Neuronal stem cell (in vitro differentiated cells): ENCODE measurements at regions not wholly inside any gene's neighbourhood (a gene's known extent, or its start where the extent isn't known, plus 50 kb on each side); places are given as distances from the start of the nearest gene placed in this dataset.

ENCODE experiments used
- DNase-seq: peaks from one replicate; pipeline ENCODE4 v3.0.0-alpha.2; 2013; ENCODE audit warnings: low spot score
- H2AFZ ChIP-seq: one replicate; pipeline ENCODE4 v1.6.1; 2013; ENCODE audit warnings: mild to moderate bottlenecking, low read length, inconsistent platforms
- H2AK5ac ChIP-seq: 2 replicates; pipeline ENCODE4 v1.6.1; 2013; ENCODE audit warnings: low read depth, mild to moderate bottlenecking, inconsistent platforms, low read length, moderate library complexity, mixed read lengths
- H2BK120ac ChIP-seq: 2 replicates; pipeline ENCODE4 v1.6.1; 2013; ENCODE audit warnings: low read depth, mild to moderate bottlenecking, inconsistent platforms, low read length, moderate library complexity, mixed read lengths
- H2BK12ac ChIP-seq: one replicate; pipeline ENCODE4 v1.6.1; 2013; ENCODE audit warnings: low read length, inconsistent platforms
- H2BK15ac ChIP-seq: 2 replicates; pipeline ENCODE4 v1.6.1; 2013; ENCODE audit warnings: mild to moderate bottlenecking, low read length, inconsistent platforms, mixed read lengths
- H2BK5ac ChIP-seq: one replicate; pipeline ENCODE4 v1.6.1; 2013; ENCODE audit warnings: inconsistent platforms, mild to moderate bottlenecking, low read length, moderate library complexity
- H3K14ac ChIP-seq: one replicate; pipeline ENCODE4 v1.6.1; 2013; ENCODE audit warnings: low read length, inconsistent platforms
- H3K18ac ChIP-seq: 2 replicates; pipeline ENCODE4 v1.6.1; 2013; ENCODE audit warnings: low read length, inconsistent platforms
- H3K23ac ChIP-seq: 2 replicates; pipeline ENCODE4 v1.6.1; 2013; ENCODE audit warnings: low read depth, mild to moderate bottlenecking, mixed read lengths, low read length, inconsistent platforms; ENCODE audit not compliant: poor library complexity
- H3K27ac ChIP-seq: replicated peaks from 3 replicates; pipeline ENCODE4 v1.5.1; 2013; ENCODE audit warnings: low read length, inconsistent platforms
- H3K27me3 ChIP-seq, 3 experiments: 2 replicates each; pipeline ENCODE4 v1.6.1; 2013; ENCODE audit warnings: low read length in 3 of 3, mild to moderate bottlenecking in 2 of 3, inconsistent platforms in 1 of 3, low read depth in 1 of 3, mixed read lengths in 1 of 3, moderate library complexity in 1 of 3; ENCODE audit not compliant: control insufficient read depth in 3 of 3, insufficient read depth in 3 of 3
- H3K36me3 ChIP-seq, 2 donors: replicated peaks in 1 of 2; 2 replicates each; pipeline ENCODE4 v1.6.1; 2013; ENCODE audit warnings: low read length in 2 of 2; ENCODE audit not compliant: control insufficient read depth in 2 of 2, insufficient read depth in 2 of 2
- H3K4ac ChIP-seq: 2 replicates; pipeline ENCODE4 v1.6.1; 2013; ENCODE audit warnings: inconsistent platforms, mild to moderate bottlenecking, low read length, moderate library complexity
- H3K4me1 ChIP-seq, 2 donors: 1 replicate in 1 of 2; 2 replicates in 1 of 2; pipeline ENCODE4 v1.6.1; 2013; ENCODE audit warnings: low read length in 2 of 2, low read depth in 1 of 2; ENCODE audit not compliant: control insufficient read depth in 2 of 2, insufficient read depth in 1 of 2
- H3K4me2 ChIP-seq: one replicate; pipeline ENCODE4 v1.6.1; 2013; ENCODE audit warnings: mild to moderate bottlenecking, low read length, inconsistent platforms; ENCODE audit not compliant: insufficient read depth, poor library complexity, severe bottlenecking
- H3K4me3 ChIP-seq, 2 donors: 2 replicates each; pipeline ENCODE4 v1.5.1; 2013; ENCODE audit warnings: low read length in 2 of 2, mild to moderate bottlenecking in 2 of 2, inconsistent platforms in 1 of 2, moderate library complexity in 1 of 2
- H3K79me1 ChIP-seq: one replicate; pipeline ENCODE4 v1.6.1; 2013; ENCODE audit warnings: low read depth, mild to moderate bottlenecking, inconsistent platforms, low read length, moderate library complexity
- H3K9ac ChIP-seq: one replicate; pipeline ENCODE4 v1.6.1; 2013; ENCODE audit warnings: mild to moderate bottlenecking, low read depth, low read length, inconsistent platforms; ENCODE audit not compliant: poor library complexity
- H3K9me3 ChIP-seq, 2 donors: replicated peaks in 1 of 2; 2 replicates each; pipeline versions ENCODE3 to v1.6.1; 2013; ENCODE audit warnings: low read length in 2 of 2, mild to moderate bottlenecking in 2 of 2, inconsistent platforms in 1 of 2, low read depth in 1 of 2, mixed read lengths in 1 of 2, moderate library complexity in 1 of 2; ENCODE audit not compliant: control insufficient read depth in 2 of 2, insufficient read depth in 1 of 2
- H4K8ac ChIP-seq: one replicate; pipeline ENCODE4 v1.6.1; 2013; ENCODE audit warnings: low read depth, mild to moderate bottlenecking, inconsistent platforms, low read length, moderate library complexity
- H4K91ac ChIP-seq: one replicate; pipeline ENCODE4 v1.6.1; 2013; ENCODE audit warnings: low read length, low read depth, mild to moderate bottlenecking, inconsistent platforms; ENCODE audit not compliant: poor library complexity
- WGBS, 2 donors: extraction: QIAGEN DNeasy Blood & Tissue Kit; methylation state at CpG; one replicate each; pipeline ENCODE4 v1.1.7; 2013; ENCODE audit warnings: missing lambda C conversion rate in 2 of 2, mixed read lengths in 1 of 2; ENCODE audit not compliant: insufficient read length in 2 of 2, insufficient replicate concordance in 1 of 2; ENCODE audit errors: extremely low coverage in 2 of 2; 5-methylcytosine and 5-hydroxymethylcytosine counted together

DNA sequence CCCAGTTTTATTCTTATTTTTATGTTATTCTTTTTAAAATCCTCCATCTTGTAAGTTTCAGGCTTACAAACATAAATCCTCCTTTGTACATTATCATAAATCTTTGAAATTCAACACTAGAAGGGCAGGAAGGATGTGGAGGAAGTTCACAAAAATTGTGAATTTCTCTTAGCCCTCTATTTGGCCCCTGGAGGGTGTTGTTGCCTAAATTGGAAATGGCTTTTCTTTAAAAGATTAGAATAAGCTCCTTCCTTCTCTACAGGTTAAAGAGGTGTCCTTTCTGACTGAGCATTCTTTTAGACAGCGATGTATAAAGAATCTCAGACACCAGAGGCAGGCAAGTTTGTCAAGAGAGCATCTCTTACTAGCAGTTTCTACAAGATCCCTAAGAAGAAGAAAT is 391.7 kb upstream of the OR4E1 start:
- H3K4me3 ChIP-seq: no peak overlapping the region
- no peak overlapping the region for H4K91ac ChIP-seq
- WGBS, 2 donors: no CpG with 5 or more reads among the region's 1 CpG
- no peak overlapping the region for H3K27ac ChIP-seq
- H4K8ac ChIP-seq: no peak overlapping the region
- no peak overlapping the region for H3K4me2 ChIP-seq
- no peak overlapping the region for H2AK5ac ChIP-seq
- no peak overlapping the region for H3K23ac ChIP-seq
- H3K14ac ChIP-seq: no peak overlapping the region
- no peak overlapping the region for H2BK5ac ChIP-seq
- no peak overlapping the region for H2BK15ac ChIP-seq
- H3K9ac ChIP-seq: no peak overlapping the region
- no peak overlapping the region for H3K4ac ChIP-seq
- no peaks in the 10 kb centered on the region for H3K27me3 ChIP-seq
- no peak overlapping the region for H2AFZ ChIP-seq
- DNase-seq: no peak
- no peaks in the 10 kb centered on the region for H3K36me3 ChIP-seq
- H3K18ac ChIP-seq: no peak overlapping the region
- H2BK12ac ChIP-seq: no peak overlapping the region
- no peak overlapping the region for H2BK120ac ChIP-seq
- no peaks in the 10 kb centered on the region for H3K9me3 ChIP-seq
- no peaks in the 10 kb centered on the region for H3K4me1 ChIP-seq
- H3K79me1 ChIP-seq: no peaks in the 10 kb centered on the region

DNA sequence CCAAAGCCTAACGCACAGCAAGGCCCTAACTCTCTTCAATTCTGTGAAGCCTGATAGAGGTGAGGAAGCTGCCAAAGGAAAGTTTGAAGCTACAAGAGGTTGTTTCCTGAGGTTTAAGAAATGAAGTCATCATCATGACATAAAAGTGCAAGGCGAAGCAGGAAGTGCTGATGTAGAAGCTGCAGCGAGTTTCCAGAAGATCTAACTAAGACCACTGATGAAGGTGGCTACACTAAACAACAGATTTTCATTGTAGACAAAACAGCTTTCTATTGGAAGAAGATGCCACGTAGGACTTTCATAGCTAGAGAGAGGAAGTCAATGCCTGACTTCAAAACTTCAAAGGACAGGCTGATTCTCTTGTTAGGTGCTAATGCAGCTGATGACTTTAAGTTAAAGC is 385.6 kb upstream of the OR4E1 start:
- H3K4ac ChIP-seq: no peak overlapping the region
- H3K9ac ChIP-seq: no peak overlapping the region
- no peak for DNase-seq
- H3K18ac ChIP-seq: no peak overlapping the region
- no peaks in the 10 kb centered on the region for H3K9me3 ChIP-seq
- H3K27ac ChIP-seq: no peak overlapping the region
- no peak overlapping the region for H2BK5ac ChIP-seq
- H4K8ac ChIP-seq: no peak overlapping the region
- no peak overlapping the region for H2BK15ac ChIP-seq
- H3K14ac ChIP-seq: no peak overlapping the region
- H2AK5ac ChIP-seq: no peak overlapping the region
- H3K36me3 ChIP-seq: no peaks in the 10 kb centered on the region
- H3K4me1 ChIP-seq: no peaks in the 10 kb centered on the region
- H3K27me3 ChIP-seq: no peaks in the 10 kb centered on the region
- H2AFZ ChIP-seq: no peak overlapping the region
- H4K91ac ChIP-seq: no peak overlapping the region
- H3K79me1 ChIP-seq: no peaks in the 10 kb centered on the region
- WGBS, 2 donors: no CpG with 5 or more reads among the region's 4 CpGs
- H3K4me3 ChIP-seq: no peak overlapping the region
- H3K23ac ChIP-seq: no peak overlapping the region
- no peak overlapping the region for H2BK120ac ChIP-seq
- H2BK12ac ChIP-seq: no peak overlapping the region
- no peak overlapping the region for H3K4me2 ChIP-seq

DNA sequence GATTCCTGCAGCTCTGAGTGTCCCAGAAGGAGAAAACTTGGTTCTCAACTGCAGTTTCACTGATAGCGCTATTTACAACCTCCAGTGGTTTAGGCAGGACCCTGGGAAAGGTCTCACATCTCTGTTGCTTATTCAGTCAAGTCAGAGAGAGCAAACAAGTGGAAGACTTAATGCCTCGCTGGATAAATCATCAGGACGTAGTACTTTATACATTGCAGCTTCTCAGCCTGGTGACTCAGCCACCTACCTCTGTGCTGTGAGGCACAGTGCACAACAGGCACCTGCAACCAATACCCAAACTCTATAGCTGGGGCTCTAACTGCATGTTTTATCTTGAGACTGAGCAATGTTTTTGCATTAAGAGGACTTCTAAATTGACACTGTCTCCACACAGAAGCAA is 379.2 kb upstream of the OR4E1 start:
- no CpG with 5 or more reads among the region's 3 CpGs for WGBS, 2 donors
- no peak overlapping the region for H3K9ac ChIP-seq

DNA sequence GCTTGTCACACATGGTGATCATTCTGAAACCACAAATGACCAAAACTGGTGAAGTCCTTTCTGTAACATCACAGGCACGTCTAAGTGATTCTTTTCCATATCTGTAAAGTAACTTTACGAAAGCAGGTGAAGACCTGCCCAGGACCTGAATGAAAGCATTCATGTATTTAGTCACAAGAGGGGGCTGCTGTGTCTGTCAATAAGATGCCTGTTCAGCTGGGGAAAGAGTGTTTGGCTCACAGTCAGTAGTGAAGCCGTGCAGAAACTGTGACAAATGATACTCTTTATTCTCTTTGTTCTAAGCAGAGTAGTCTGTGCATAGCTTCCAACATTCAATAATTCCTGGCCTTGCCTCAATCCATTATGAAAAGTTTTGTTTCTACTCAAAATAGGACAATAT is 373.5 kb upstream of the OR4E1 start:
- no CpG with 5 or more reads among the region's 3 CpGs for WGBS, 2 donors
- peak; percentile 43 for DNase-seq

More for the DNA sequence above, 379.2 kb upstream of the OR4E1 start:
- no peak overlapping the region for H2AFZ ChIP-seq
- no peak for DNase-seq
- no peak overlapping the region for H2BK15ac ChIP-seq
- no peak overlapping the region for H3K4me3 ChIP-seq
- H3K27me3 ChIP-seq: no peaks in the 10 kb centered on the region
- H2BK5ac ChIP-seq: no peak overlapping the region
- H3K36me3 ChIP-seq: no peaks in the 10 kb centered on the region
- H3K14ac ChIP-seq: no peak overlapping the region
- no peaks in the 10 kb centered on the region for H3K79me1 ChIP-seq
- no peak overlapping the region for H3K18ac ChIP-seq
- no peak overlapping the region for H4K91ac ChIP-seq
- no peak overlapping the region for H4K8ac ChIP-seq
- H3K4ac ChIP-seq: no peak overlapping the region
- H2BK12ac ChIP-seq: no peak overlapping the region
- no peak overlapping the region for H3K27ac ChIP-seq
- H3K4me2 ChIP-seq: no peak overlapping the region
- no peak overlapping the region for H3K23ac ChIP-seq
- H3K4me1 ChIP-seq: no peaks in the 10 kb centered on the region
- H3K9me3 ChIP-seq: no peaks in the 10 kb centered on the region
- no peak overlapping the region for H2AK5ac ChIP-seq
- H2BK120ac ChIP-seq: no peak overlapping the region

More for the DNA sequence above, 373.5 kb upstream of the OR4E1 start:
- H2AFZ ChIP-seq: no peak overlapping the region
- no peaks in the 10 kb centered on the region for H3K79me1 ChIP-seq
- no peak overlapping the region for H2BK5ac ChIP-seq
- H3K36me3 ChIP-seq: no peaks in the 10 kb centered on the region
- H3K23ac ChIP-seq: no peak overlapping the region
- H3K9me3 ChIP-seq: no peaks in the 10 kb centered on the region
- no peak overlapping the region for H3K4me2 ChIP-seq
- H3K9ac ChIP-seq: no peak overlapping the region
- no peak overlapping the region for H2BK12ac ChIP-seq
- no peaks in the 10 kb centered on the region for H3K27me3 ChIP-seq
- no peak overlapping the region for H3K4ac ChIP-seq
- no peak overlapping the region for H4K8ac ChIP-seq
- H2BK15ac ChIP-seq: no peak overlapping the region
- no peaks in the 10 kb centered on the region for H3K4me1 ChIP-seq
- H3K4me3 ChIP-seq: no peak overlapping the region
- no peak overlapping the region for H3K18ac ChIP-seq
- no peak overlapping the region for H3K14ac ChIP-seq
- H2BK120ac ChIP-seq: no peak overlapping the region
- H2AK5ac ChIP-seq: no peak overlapping the region
- no peak overlapping the region for H4K91ac ChIP-seq
- H3K27ac ChIP-seq: no peak overlapping the region
